ENCODE measurements at regions not wholly inside any gene's neighbourhood (a gene's known extent, or its start where the extent isn't known, plus 50 kb on each side); places are given as distances from the start of the nearest gene placed in this dataset.

DNA sequence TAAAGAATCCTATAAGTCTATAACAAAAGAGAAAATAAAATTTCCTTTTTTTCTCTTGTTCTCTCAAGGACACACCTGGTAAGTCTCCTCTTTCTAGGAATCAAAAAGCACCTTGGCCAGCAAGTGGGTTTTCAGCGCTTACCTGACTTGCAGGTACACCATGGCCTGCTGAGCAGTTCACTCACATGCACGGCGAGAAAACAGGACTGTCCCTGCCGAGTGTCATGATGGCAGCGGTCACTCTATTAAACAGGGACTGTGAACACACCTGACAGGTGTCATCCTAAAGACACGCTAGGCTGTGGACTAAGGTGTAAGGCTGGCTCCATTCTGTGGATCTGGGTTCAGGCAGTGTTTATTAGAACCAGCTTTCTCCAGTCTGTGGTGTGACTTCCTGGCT lies 170.2 kb downstream of the TEX29 start:
- no peak for DNase-seq (ENCODE audit: low spot score)
- Mint-ChIP-seq H3K4me3 (no peak overlapping the region), H3K27me3 (ENCODE audit: low read depth) (no peaks in the 10 kb centered on the region), H3K27ac (no peak overlapping the region), H3K9me3 (peaks cover 31% of the 10 kb centered on the region), H3K36me3 (peaks cover 24% of the 10 kb centered on the region), H3K4me1 (no peaks in the 10 kb centered on the region)
- POLR2A ChIA-PET = interaction anchor here (1.4 kb wide), 1 partner anchor 15 kb away, joined by 3 read pairs; no protein-coding TSS in a partner anchor
- TF ChIP-seq CREB1 (CRISPR knock-in tag; IDR thresholded peaks at IDR 0.05) = no peak
- ATAC-seq = no peak
- CTCF ChIA-PET = interaction anchor here (2.3 kb wide), 1 partner anchor 14 kb away, joined by 20 read pairs; no protein-coding TSS in a partner anchor

DNA sequence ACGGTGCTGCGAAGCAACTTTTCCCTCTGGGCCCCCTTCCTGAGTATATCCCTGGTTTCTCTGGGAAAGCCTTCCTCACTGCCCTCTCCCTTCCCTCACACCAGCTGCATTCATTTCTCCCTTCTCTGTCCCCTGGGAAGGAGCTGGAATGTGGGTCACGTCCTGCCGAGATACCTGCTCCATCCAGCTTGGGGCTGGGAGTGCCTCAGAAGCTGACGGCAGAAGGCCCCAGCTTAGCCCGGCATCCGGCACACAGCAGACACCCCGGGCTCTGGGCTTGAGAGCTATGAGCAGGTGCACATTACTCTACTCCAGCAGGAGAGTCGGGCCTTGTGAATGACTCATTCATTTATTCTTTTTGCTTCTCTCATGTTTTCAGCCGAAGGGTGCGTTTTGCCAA lies 170.6 kb downstream of the TEX29 start:
- ChIA-PET CTCF (interaction anchor here (2.3 kb wide), 1 partner anchor 14 kb away, joined by 20 read pairs; no protein-coding TSS in a partner anchor), POLR2A (interaction anchor here (1.4 kb wide), 1 partner anchor 14 kb away, joined by 3 read pairs; no protein-coding TSS in a partner anchor)
- no peak overlapping the region for H3K4me3 Mint-ChIP-seq
- TF ChIP-seq ZNF138 (CRISPR knock-in tag; conservative IDR thresholded peaks at IDR 0.05) (no peak), NR2C2 (CRISPR knock-in tag; IDR thresholded peaks at IDR 0.05) (no peak), SOX15 (CRISPR knock-in tag; IDR thresholded peaks at IDR 0.05) (no peak), KAT7 (CRISPR knock-in tag; IDR thresholded peaks at IDR 0.05; ENCODE audit: borderline replicate concordance) (no peak), GTF2I (CRISPR knock-in tag; conservative IDR thresholded peaks at IDR 0.05) (no peak), FOXK1 (CRISPR knock-in tag; IDR thresholded peaks at IDR 0.05) (no peak), NFE2L1 (CRISPR knock-in tag; IDR thresholded peaks at IDR 0.05) (no peak)
- TF ChIP-seq, protein P1, sequence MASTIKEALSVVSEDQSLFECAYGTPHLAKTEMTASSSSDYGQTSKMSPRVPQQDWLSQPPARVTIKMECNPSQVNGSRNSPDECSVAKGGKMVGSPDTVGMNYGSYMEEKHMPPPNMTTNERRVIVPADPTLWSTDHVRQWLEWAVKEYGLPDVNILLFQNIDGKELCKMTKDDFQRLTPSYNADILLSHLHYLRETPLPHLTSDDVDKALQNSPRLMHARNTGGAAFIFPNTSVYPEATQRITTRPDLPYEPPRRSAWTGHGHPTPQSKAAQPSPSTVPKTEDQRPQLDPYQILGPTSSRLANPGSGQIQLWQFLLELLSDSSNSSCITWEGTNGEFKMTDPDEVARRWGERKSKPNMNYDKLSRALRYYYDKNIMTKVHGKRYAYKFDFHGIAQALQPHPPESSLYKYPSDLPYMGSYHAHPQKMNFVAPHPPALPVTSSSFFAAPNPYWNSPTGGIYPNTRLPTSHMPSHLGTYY (CRISPR knock-in tag; IDR thresholded peaks at IDR 0.05) = no peak
- TF ChIP-seq, protein P2, sequence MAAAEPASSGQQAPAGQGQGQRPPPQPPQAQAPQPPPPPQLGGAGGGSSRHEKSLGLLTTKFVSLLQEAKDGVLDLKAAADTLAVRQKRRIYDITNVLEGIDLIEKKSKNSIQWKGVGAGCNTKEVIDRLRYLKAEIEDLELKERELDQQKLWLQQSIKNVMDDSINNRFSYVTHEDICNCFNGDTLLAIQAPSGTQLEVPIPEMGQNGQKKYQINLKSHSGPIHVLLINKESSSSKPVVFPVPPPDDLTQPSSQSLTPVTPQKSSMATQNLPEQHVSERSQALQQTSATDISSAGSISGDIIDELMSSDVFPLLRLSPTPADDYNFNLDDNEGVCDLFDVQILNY (CRISPR knock-in tag; IDR thresholded peaks at IDR 0.05) = no peak
- TF ChIP-seq, protein P3, sequence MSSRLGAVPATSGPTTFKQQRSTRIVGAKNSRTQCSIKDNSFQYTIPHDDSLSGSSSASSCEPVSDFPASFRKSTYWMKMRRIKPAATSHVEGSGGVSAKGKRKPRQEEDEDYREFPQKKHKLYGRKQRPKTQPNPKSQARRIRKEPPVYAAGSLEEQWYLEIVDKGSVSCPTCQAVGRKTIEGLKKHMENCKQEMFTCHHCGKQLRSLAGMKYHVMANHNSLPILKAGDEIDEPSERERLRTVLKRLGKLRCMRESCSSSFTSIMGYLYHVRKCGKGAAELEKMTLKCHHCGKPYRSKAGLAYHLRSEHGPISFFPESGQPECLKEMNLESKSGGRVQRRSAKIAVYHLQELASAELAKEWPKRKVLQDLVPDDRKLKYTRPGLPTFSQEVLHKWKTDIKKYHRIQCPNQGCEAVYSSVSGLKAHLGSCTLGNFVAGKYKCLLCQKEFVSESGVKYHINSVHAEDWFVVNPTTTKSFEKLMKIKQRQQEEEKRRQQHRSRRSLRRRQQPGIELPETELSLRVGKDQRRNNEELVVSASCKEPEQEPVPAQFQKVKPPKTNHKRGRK (CRISPR knock-in tag; IDR thresholded peaks at IDR 0.05; ENCODE audit: borderline replicate concordance) = no peak
- DNase-seq (ENCODE audit: low spot score) (no peak), ATAC-seq (peak; percentile 34)
- H3K4me1 Mint-ChIP-seq = no peaks in the 10 kb centered on the region
- no peak overlapping the region for H3K27ac Mint-ChIP-seq
- H3K27me3 Mint-ChIP-seq (ENCODE audit: low read depth) = no peaks in the 10 kb centered on the region
- H3K36me3 Mint-ChIP-seq = peaks cover 22% of the 10 kb centered on the region
- H3K9me3 Mint-ChIP-seq = peaks cover 30% of the 10 kb centered on the region

DNA sequence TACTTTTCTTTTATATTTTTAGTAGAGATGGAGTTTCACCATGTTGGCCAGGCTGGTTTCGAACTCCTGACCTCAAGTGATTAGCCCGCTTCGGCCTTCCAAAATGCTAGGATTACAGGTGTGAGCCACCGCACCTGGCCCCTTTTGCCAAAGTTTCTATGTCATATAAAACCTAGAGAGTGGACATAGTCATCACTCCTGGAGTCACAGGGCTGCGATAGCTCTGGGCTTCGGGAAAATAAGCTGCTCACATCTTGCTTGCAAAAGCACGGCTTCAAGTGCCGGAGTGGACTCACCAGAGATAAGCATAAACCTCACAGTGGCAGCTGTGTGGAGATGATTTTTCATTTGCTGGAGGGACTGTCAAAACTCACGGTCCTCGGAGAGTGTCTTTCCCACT lies 171.2 kb downstream of the TEX29 start:
- H3K27me3 Mint-ChIP-seq (ENCODE audit: low read depth) = no peaks in the 10 kb centered on the region
- peaks cover 24% of the 10 kb centered on the region for H3K9me3 Mint-ChIP-seq
- H3K4me3 Mint-ChIP-seq = no peak overlapping the region
- H3K27ac Mint-ChIP-seq = no peak overlapping the region
- no peak for ATAC-seq
- no peaks in the 10 kb centered on the region for H3K4me1 Mint-ChIP-seq
- CTCF ChIA-PET = interaction anchor here (2.3 kb wide), 1 partner anchor 13 kb away, joined by 20 read pairs; no protein-coding TSS in a partner anchor
- H3K36me3 Mint-ChIP-seq = peaks cover 18% of the 10 kb centered on the region
- POLR2A ChIA-PET = interaction anchor here (1.4 kb wide), 1 partner anchor 14 kb away, joined by 3 read pairs; no protein-coding TSS in a partner anchor
- no peak for DNase-seq (ENCODE audit: low spot score)
- TF ChIP-seq MXD4 (CRISPR knock-in tag; IDR thresholded peaks at IDR 0.05; ENCODE audit: borderline replicate concordance) = no peak
- TF ChIP-seq, protein P4, sequence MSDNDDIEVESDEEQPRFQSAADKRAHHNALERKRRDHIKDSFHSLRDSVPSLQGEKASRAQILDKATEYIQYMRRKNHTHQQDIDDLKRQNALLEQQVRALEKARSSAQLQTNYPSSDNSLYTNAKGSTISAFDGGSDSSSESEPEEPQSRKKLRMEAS (CRISPR knock-in tag; IDR thresholded peaks at IDR 0.05) = no peak
- TF ChIP-seq ZNF121 (CRISPR knock-in tag; IDR thresholded peaks at IDR 0.05) = no peak
- no peak for TF ChIP-seq CBFB (CRISPR knock-in tag; IDR thresholded peaks at IDR 0.05; ENCODE audit: low read depth)
- TF ChIP-seq CREB1 (CRISPR knock-in tag; IDR thresholded peaks at IDR 0.05) = no peak
- TF ChIP-seq, protein P5, sequence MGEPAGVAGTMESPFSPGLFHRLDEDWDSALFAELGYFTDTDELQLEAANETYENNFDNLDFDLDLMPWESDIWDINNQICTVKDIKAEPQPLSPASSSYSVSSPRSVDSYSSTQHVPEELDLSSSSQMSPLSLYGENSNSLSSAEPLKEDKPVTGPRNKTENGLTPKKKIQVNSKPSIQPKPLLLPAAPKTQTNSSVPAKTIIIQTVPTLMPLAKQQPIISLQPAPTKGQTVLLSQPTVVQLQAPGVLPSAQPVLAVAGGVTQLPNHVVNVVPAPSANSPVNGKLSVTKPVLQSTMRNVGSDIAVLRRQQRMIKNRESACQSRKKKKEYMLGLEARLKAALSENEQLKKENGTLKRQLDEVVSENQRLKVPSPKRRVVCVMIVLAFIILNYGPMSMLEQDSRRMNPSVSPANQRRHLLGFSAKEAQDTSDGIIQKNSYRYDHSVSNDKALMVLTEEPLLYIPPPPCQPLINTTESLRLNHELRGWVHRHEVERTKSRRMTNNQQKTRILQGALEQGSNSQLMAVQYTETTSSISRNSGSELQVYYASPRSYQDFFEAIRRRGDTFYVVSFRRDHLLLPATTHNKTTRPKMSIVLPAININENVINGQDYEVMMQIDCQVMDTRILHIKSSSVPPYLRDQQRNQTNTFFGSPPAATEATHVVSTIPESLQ (CRISPR knock-in tag; IDR thresholded peaks at IDR 0.05) = no peak
- TF ChIP-seq FOXK1 (CRISPR knock-in tag; IDR thresholded peaks at IDR 0.05) = no peak
- TF ChIP-seq KAT7 (CRISPR knock-in tag; IDR thresholded peaks at IDR 0.05; ENCODE audit: borderline replicate concordance) = no peak
- TF ChIP-seq, protein P6, sequence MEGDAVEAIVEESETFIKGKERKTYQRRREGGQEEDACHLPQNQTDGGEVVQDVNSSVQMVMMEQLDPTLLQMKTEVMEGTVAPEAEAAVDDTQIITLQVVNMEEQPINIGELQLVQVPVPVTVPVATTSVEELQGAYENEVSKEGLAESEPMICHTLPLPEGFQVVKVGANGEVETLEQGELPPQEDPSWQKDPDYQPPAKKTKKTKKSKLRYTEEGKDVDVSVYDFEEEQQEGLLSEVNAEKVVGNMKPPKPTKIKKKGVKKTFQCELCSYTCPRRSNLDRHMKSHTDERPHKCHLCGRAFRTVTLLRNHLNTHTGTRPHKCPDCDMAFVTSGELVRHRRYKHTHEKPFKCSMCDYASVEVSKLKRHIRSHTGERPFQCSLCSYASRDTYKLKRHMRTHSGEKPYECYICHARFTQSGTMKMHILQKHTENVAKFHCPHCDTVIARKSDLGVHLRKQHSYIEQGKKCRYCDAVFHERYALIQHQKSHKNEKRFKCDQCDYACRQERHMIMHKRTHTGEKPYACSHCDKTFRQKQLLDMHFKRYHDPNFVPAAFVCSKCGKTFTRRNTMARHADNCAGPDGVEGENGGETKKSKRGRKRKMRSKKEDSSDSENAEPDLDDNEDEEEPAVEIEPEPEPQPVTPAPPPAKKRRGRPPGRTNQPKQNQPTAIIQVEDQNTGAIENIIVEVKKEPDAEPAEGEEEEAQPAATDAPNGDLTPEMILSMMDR (IDR thresholded peaks at IDR 0.05) = no peak
- no peak for TF ChIP-seq TEAD4 (CRISPR knock-in tag; IDR thresholded peaks at IDR 0.05)
- TF ChIP-seq PRRX2 (CRISPR knock-in tag; IDR thresholded peaks at IDR 0.05) = no peak
- TF ChIP-seq, protein P7, sequence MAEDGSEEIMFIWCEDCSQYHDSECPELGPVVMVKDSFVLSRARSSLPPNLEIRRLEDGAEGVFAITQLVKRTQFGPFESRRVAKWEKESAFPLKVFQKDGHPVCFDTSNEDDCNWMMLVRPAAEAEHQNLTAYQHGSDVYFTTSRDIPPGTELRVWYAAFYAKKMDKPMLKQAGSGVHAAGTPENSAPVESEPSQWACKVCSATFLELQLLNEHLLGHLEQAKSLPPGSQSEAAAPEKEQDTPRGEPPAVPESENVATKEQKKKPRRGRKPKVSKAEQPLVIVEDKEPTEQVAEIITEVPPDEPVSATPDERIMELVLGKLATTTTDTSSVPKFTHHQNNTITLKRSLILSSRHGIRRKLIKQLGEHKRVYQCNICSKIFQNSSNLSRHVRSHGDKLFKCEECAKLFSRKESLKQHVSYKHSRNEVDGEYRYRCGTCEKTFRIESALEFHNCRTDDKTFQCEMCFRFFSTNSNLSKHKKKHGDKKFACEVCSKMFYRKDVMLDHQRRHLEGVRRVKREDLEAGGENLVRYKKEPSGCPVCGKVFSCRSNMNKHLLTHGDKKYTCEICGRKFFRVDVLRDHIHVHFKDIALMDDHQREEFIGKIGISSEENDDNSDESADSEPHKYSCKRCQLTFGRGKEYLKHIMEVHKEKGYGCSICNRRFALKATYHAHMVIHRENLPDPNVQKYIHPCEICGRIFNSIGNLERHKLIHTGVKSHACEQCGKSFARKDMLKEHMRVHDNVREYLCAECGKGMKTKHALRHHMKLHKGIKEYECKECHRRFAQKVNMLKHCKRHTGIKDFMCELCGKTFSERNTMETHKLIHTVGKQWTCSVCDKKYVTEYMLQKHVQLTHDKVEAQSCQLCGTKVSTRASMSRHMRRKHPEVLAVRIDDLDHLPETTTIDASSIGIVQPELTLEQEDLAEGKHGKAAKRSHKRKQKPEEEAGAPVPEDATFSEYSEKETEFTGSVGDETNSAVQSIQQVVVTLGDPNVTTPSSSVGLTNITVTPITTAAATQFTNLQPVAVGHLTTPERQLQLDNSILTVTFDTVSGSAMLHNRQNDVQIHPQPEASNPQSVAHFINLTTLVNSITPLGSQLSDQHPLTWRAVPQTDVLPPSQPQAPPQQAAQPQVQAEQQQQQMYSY (CRISPR knock-in tag; IDR thresholded peaks at IDR 0.05) = no peak
- TF ChIP-seq, protein P8, sequence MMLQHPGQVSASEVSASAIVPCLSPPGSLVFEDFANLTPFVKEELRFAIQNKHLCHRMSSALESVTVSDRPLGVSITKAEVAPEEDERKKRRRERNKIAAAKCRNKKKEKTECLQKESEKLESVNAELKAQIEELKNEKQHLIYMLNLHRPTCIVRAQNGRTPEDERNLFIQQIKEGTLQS (CRISPR knock-in tag; conservative IDR thresholded peaks at IDR 0.05) = no peak

Measured in WTC11 (cell line).